ENCODE measurements at regions not wholly inside any gene's neighbourhood (a gene's known extent, or its start where the extent isn't known, plus 50 kb on each side); places are given as distances from the start of the nearest gene placed in this dataset.

DNA sequence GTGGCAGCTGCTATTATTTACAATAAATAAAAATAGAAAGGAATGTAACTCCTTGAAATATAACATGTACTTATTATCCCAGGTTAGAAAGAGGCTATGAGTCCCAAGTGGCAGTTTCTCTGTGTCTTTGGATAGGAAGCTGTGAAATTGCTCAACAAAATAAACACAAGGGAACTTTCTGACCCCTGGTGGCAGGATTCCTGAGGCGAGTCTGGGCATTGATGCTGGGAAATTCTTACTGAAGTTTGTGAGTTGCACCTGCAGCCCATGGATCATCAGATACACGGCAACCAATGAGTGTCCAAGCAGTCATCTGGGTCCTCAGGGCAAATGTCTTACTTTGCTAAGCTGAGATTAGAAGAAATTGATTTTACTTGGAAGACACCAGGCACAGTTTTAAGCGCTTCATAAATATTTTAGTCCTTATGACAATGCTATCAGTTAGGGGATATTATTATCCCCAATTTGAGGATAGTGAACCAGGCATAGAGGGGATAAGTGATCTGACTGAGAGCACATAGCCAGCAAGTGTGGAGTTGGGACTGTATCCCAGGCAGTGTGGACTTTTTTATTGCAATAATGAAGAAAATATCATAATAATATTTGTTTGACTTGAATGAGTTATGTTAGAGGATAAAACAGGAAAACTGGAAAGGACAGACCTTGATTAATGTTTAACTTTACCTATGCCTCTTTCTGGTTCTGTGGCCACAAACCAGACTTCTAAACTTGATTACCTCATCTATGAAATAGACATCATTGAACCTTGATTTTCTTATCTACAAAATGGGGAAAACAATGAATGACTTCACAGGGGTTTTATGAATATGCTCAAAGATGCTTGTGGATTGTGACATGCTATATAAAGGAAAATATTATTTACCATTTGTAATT is 265.5 kb upstream of the ADAMTSL1 start:
- TF ChIP-seq, protein P1, sequence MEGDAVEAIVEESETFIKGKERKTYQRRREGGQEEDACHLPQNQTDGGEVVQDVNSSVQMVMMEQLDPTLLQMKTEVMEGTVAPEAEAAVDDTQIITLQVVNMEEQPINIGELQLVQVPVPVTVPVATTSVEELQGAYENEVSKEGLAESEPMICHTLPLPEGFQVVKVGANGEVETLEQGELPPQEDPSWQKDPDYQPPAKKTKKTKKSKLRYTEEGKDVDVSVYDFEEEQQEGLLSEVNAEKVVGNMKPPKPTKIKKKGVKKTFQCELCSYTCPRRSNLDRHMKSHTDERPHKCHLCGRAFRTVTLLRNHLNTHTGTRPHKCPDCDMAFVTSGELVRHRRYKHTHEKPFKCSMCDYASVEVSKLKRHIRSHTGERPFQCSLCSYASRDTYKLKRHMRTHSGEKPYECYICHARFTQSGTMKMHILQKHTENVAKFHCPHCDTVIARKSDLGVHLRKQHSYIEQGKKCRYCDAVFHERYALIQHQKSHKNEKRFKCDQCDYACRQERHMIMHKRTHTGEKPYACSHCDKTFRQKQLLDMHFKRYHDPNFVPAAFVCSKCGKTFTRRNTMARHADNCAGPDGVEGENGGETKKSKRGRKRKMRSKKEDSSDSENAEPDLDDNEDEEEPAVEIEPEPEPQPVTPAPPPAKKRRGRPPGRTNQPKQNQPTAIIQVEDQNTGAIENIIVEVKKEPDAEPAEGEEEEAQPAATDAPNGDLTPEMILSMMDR (conservative IDR thresholded peaks at IDR 0.05; ENCODE audit: low read depth, low read length): peak; percentile 71
- no peak for TF ChIP-seq EZH2 (IDR thresholded peaks at IDR 0.05; ENCODE audit: low read length, unreplicated experiment)
